ENCODE measurements at regions not wholly inside any gene's neighbourhood (a gene's known extent, or its start where the extent isn't known, plus 50 kb on each side); places are given as distances from the start of the nearest gene placed in this dataset.
"Not testable (repeated sequence)": the region's sequence is repeated elsewhere in the genome, so short reads cannot be mapped to it uniquely, and the experiment has no call there.

- no peak for DNase-seq
Measured at GRCh38 chr9:17083258-17083657, 51.6 kb upstream of the CNTLN start.

- no peak for DNase-seq
Measured at GRCh38 chr9:17082343-17083064, 52.3 kb upstream of the CNTLN start.

DNA sequence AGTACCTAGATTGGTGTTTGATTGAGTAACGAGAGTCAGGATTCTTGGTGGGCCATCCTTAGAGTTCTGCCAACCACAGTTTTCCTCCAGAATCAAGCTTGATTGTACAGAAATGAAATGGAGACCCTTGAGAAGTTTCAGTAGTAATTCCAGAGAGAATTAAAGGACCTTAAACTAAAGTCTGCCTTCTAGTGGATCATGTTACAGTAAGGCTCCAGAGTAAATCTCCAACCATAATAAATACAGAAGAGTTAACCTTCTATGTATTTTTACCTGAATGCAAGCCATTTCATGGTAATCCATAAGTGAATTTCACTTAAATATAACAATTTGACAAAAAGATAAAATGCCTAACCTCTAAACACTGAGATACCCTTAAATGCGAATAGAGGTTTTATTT lies 53.0 kb upstream of the CNTLN start:
- no peak for DNase-seq

GRCh38 chr9:17081351-17081750 lies 53.5 kb upstream of the CNTLN start:
- no peak for DNase-seq

DNA sequence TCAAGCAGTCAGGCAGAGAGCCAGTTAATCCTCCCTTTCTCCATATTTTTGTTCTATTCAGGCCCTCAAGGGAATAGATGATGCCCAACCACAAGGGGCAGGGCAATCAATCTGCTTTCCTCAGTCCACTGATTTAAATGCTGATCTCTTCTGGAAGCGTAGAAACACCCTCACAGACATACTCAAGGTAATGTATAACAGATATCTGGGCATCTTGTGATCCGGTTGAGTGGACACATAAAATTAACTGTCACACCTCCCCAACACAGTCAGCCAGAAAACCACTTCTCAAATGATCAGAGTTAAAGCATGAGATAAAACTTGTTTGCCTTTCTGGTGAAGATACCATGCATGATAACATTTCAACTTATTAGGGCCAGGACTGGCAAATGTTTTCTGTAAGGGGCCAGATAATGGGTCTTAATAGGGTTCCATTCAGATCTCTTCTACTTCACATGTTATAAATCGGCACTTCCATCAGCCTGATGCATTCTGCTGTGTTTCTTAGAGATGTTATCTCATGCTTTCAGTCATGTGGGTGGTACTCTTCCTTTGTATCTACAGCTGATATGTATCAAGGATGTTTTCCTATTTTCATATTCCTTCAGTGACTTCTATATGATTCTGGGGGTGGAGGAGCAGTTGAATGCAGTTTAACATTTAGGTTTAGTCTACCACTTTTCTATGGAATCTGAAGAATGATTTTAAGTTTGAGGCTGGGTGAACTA lies 58.9 kb upstream of the CNTLN start:
- no peak for DNase-seq

GRCh38 chr9:17075146-17075757 lies 59.6 kb upstream of the CNTLN start:
- DNase-seq: no peak

GRCh38 chr9:17072563-17072962 lies 62.3 kb upstream of the CNTLN start:
- DNase-seq: not testable (repeated sequence)

GRCh38 chr9:17068671-17069070 lies 66.2 kb upstream of the CNTLN start:
- no peak for DNase-seq

GRCh38 chr9:17065062-17065461 lies 69.8 kb upstream of the CNTLN start:
- no peak for DNase-seq

GRCh38 chr9:17064558-17064957 lies 70.3 kb upstream of the CNTLN start:
- no peak for DNase-seq

DNA sequence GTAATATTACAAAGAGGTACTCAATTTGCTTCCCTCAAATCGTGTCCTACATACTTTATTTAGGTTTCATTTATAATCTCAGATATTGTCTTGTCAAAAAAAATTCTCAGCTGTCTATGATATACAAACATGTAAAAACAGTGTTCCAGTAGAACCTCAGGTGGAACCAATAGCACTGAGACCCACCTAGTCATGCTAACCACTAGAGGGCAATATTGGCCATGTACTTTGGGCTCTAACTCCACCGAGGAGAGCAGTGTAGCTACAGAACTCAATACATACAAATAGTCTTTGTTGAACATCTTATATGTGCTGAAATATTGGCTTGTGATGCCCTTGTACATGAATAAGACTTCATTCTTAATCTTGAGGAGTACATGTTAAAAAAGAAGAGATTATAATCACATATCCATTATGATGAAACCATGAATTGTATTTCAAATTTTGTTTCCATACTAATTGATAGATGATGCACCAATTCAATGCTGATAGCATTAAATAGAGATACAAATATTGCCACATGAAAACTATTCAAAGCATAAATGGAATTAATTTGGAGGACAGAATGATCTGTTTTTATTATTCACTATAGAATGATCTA lies 71.2 kb upstream of the CNTLN start:
- DNase-seq: no peak

- no peak for DNase-seq
Measured at GRCh38 chr9:17062497-17062896, 72.3 kb upstream of the CNTLN start.

DNA sequence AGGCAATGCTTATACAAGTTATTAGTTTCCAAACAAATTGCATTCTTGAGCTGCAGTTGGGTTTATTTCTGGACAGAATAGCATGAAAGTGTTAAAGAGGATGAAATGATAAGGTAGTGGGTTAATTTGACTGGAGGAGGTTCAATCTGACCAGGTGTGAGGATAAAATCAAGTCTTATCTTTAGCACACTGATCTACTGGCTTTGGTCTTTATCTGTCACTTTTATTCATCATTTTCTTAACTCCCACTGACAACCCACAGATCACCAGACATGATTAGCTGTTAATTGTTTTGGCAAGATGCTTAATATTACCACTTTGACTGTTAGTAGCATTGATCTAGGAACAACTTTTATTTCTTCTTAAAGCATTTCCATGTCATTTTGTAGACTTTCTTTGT lies 74.4 kb upstream of the CNTLN start:
- no peak for DNase-seq

- DNase-seq: no peak
Measured at GRCh38 chr9:17059465-17059864, 75.4 kb upstream of the CNTLN start.

- no peak for DNase-seq
Measured at GRCh38 chr9:17057729-17058128, 77.1 kb upstream of the CNTLN start.

DNA sequence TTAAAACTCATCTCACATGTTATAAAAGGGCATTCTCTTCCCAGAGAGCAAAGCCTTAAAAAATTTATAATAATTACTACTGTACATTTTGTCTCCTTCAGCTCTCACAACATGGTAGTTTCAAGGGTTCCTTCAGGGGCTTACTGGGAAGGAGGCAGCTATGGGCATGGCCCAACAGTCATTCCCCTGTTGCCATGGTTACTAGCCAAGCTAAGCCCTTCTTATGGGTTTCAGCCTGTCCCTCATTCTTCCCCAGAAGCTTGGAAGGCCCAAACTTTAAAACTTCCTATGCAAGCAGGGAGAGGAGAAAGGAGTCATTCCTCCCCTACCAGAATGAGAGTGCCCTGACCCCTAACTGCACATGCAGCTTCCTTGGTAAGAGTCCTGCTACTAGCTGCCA lies 82.2 kb upstream of the CNTLN start:
- no peak for DNase-seq

DNA sequence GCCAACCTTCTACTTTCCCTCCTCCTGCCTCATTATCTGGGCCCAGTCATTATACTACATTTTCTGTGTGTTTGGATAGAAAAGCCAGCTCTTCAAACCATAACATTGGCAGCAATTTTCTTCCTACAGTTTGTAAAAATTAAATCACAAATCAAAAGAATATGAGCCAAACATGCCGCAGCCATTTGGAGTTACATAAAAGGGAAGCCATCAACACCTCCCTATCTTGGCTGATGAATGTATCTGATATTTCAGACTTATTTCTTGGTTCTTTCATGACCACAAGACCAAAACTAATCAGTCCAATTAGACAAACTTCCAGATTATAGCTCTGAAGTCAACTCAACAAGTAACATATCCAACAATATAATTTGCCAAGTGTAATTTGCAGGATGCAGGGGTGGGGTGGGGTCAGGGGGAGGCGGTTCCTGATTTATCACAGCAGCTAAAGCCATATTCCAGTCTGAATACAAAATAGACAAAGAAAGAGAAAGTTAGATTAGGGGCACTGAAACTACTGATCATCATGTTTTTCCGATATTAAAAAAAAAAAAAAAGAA lies 89.4 kb upstream of the CNTLN start:
- no peak for DNase-seq

DNA sequence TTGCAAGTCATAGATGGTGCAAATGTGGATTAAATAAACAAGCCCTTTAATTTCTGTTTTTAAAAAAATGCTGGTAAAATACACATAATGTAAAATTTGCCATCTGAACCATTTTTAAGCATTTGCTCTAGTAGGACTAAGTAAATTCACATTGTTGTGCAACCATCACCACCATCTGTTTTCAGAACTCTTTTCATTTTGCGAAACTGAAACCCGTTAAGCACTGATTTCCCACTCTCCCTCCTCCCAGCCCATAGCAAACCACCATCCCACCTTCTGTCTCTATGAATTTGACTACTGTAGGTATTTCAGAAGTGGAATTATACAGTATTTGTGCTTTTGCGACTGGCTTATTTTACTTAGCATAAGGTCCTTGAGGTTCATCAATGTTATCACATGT lies 103.3 kb upstream of the CNTLN start:
- DNase-seq: no peak

- no peak for DNase-seq
Measured at GRCh38 chr9:17025281-17025680, 109.6 kb upstream of the CNTLN start.

DNA sequence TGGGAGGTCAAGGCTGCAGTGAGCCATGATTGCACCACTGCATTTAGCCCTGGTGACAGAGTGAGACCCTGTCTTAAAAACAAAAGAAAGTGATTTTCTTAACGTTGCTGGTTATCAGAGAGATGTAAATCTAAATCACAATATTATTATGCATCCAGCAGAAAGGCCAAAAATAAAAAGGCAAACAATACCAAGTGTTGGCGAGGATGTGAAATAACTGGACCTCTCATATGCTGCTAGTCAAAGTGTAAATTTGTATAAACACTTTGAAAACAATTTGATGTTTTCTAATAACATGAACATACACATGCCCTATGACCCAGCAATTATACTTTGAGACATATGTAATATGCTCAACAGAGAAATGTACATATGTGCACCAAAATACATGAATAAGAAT lies 110.7 kb upstream of the CNTLN start:
- DNase-seq: no peak

DNA sequence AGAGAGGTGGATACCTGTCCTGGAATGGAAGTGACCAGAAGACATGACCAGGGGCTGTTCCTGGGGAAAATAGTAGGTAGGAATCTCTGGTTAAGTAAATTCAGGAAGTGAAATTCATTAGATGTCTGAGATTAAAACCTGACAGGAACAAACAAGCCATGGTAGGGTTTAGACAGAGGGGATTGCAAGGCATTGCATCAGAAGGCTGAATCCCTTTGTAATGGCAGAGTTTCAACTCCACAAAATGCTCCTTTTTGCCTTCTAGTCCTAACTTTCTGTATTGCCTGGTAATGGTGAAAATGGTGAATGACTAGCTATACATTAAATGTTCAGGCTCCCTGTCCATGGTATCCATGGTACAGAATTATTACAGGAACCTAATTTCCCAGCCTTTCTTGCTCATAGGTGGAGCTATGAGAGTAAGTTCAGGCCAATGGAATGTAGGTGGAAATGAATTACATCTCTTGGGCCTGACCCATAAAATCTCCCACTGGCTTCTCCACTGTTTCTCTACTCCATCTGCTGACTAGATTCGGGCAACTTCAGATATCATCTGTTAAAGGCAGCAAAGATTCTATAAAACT lies 113.4 kb upstream of the CNTLN start:
- no peak for DNase-seq

DNA sequence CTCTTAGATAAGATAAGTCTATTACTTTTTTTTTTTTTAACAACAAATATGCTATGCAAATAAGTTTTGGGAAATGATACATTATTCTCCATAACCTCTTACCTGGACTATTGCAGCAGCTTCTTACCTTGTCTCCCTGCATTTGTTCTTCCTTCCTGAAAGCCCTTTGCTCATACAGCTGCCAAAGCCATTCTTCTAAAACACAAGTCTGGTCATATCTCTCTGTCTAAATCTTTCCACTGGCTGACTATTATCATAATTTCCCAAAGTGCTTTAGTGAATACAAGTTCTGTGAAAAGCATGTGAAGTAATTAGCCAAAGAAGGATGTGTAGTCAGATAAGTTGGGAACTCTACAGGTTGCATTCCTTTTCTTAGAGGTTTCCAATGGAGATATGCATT lies 115.4 kb upstream of the CNTLN start:
- no peak for DNase-seq

Measured in C1 segment of cervical spinal cord (tissue), 14 donors.